ENCODE measurements at regions not wholly inside any gene's neighbourhood (a gene's known extent, or its start where the extent isn't known, plus 50 kb on each side); places are given as distances from the start of the nearest gene placed in this dataset.

DNA sequence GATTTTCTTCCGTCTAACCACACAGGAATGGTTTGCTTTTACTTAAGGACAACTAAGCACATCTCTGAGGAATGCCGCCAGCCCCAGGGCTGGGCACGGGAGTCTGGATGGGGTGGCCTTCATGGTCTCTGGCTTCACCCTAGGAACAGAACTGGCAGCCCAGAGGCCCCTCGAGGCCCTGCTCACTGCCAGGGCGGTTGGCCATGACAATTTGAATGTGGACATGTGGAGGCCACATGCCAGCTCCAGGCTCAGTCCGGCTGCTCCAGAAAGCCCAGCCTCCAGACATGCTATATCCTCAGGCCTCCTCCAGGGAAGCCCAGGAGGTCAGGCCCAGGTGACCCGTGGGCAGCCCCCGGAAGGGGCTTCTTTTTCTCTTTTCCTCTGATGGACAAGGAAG, 84.0 kb upstream of the FGF3 start:
- ChIA-PET CTCF (no interaction called here), RAD21 (ENCODE audit: low non-redundant PET in 1 of 2, low total read pairs in 2 of 2, uncharacterized antibody in 2 of 2, unreplicated experiment in 2 of 2) (no interaction called here), POLR2A (no interaction called here)
- no peak overlapping the region for H3K4me3 ChIP-seq (replicated peaks in 1 of 2; ENCODE audit: low read depth in 1 of 2, low read length in 2 of 2)
- BruUV-seq (replicated peaks) = no TSS peak
- ATAC-seq = no peak
- TF ChIP-seq EGR1 (IDR thresholded peaks at IDR 0.05; ENCODE audit: low read depth) (no peak), SIN3A (IDR thresholded peaks at IDR 0.05; ENCODE audit: low read depth) (no peak), ZNF274 (IDR thresholded peaks at IDR 0.05; ENCODE audit: low read depth, low read length) (no peak), ZFX (IDR thresholded peaks at IDR 0.05) (no peak), EZH2phosphoT487 (IDR thresholded peaks at IDR 0.05; ENCODE audit: borderline replicate concordance) (no peak), YY1 (IDR thresholded peaks at IDR 0.05; ENCODE audit: extremely low read depth, insufficient replicate concordance, low read depth, low read length) (no peak), CBX3 (IDR thresholded peaks at IDR 0.05; ENCODE audit: low read depth) (no peak), JUND (IDR thresholded peaks at IDR 0.05) (no peak), ELF1 (IDR thresholded peaks at IDR 0.05; ENCODE audit: borderline replicate concordance, low read depth) (no peak), SP1 (IDR thresholded peaks at IDR 0.05; ENCODE audit: low read depth) (no peak), SRF (IDR thresholded peaks at IDR 0.05; ENCODE audit: low read depth) (no peak), EZH2 (IDR thresholded peaks at IDR 0.05) (no peak), FOSL1 (IDR thresholded peaks at IDR 0.05; ENCODE audit: low read depth) (no peak), CEBPB (IDR thresholded peaks at IDR 0.05; ENCODE audit: low read depth) (no peak)
- TF ChIP-seq, protein P1, sequence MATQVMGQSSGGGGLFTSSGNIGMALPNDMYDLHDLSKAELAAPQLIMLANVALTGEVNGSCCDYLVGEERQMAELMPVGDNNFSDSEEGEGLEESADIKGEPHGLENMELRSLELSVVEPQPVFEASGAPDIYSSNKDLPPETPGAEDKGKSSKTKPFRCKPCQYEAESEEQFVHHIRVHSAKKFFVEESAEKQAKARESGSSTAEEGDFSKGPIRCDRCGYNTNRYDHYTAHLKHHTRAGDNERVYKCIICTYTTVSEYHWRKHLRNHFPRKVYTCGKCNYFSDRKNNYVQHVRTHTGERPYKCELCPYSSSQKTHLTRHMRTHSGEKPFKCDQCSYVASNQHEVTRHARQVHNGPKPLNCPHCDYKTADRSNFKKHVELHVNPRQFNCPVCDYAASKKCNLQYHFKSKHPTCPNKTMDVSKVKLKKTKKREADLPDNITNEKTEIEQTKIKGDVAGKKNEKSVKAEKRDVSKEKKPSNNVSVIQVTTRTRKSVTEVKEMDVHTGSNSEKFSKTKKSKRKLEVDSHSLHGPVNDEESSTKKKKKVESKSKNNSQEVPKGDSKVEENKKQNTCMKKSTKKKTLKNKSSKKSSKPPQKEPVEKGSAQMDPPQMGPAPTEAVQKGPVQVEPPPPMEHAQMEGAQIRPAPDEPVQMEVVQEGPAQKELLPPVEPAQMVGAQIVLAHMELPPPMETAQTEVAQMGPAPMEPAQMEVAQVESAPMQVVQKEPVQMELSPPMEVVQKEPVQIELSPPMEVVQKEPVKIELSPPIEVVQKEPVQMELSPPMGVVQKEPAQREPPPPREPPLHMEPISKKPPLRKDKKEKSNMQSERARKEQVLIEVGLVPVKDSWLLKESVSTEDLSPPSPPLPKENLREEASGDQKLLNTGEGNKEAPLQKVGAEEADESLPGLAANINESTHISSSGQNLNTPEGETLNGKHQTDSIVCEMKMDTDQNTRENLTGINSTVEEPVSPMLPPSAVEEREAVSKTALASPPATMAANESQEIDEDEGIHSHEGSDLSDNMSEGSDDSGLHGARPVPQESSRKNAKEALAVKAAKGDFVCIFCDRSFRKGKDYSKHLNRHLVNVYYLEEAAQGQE (IDR thresholded peaks at IDR 0.05; ENCODE audit: low read depth) = no peak
- TF ChIP-seq, protein P2, sequence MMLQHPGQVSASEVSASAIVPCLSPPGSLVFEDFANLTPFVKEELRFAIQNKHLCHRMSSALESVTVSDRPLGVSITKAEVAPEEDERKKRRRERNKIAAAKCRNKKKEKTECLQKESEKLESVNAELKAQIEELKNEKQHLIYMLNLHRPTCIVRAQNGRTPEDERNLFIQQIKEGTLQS (IDR thresholded peaks at IDR 0.05) = no peak
- TF ChIP-seq, protein P3, sequence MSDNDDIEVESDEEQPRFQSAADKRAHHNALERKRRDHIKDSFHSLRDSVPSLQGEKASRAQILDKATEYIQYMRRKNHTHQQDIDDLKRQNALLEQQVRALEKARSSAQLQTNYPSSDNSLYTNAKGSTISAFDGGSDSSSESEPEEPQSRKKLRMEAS (IDR thresholded peaks at IDR 0.05) = no peak
- TF ChIP-seq, protein P4, sequence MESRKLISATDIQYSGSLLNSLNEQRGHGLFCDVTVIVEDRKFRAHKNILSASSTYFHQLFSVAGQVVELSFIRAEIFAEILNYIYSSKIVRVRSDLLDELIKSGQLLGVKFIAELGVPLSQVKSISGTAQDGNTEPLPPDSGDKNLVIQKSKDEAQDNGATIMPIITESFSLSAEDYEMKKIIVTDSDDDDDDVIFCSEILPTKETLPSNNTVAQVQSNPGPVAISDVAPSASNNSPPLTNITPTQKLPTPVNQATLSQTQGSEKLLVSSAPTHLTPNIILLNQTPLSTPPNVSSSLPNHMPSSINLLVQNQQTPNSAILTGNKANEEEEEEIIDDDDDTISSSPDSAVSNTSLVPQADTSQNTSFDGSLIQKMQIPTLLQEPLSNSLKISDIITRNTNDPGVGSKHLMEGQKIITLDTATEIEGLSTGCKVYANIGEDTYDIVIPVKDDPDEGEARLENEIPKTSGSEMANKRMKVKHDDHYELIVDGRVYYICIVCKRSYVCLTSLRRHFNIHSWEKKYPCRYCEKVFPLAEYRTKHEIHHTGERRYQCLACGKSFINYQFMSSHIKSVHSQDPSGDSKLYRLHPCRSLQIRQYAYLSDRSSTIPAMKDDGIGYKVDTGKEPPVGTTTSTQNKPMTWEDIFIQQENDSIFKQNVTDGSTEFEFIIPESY (IDR thresholded peaks at IDR 0.05; ENCODE audit: extremely low read depth, insufficient replicate concordance, low read length) = no peak
- intact Hi-C loops (cut with micrococcal nuclease) = loop anchor here (5.0 kb wide), 1 partner anchor 191 kb away; no protein-coding TSS in a partner anchor
- peaks cover 8 to 24% of the 10 kb centered on the region in 2 experiments for H3K4me1 ChIP-seq (ENCODE audit: control insufficient read depth in 1 of 2, insufficient read depth in 2 of 2, low read length in 2 of 2)
- H3K9me2 ChIP-seq (ENCODE audit: insufficient read depth) = no peaks in the 10 kb centered on the region
- no peaks in the 10 kb centered on the region for H3K27me3 ChIP-seq (ENCODE audit: insufficient read depth, low read length)
- H3K36me3 ChIP-seq (ENCODE audit: control insufficient read depth in 1 of 2, insufficient read depth in 2 of 2, low read length in 2 of 2) = no peaks in the 10 kb centered on the region
- no peaks in the 10 kb centered on the region for H4K20me1 ChIP-seq (ENCODE audit: insufficient read depth)
- no peak overlapping the region for H2AFZ ChIP-seq (ENCODE audit: low read depth, low read length, poor library complexity, severe bottlenecking)
- H3K27ac ChIP-seq (ENCODE audit: low read depth, low read length) = no peak overlapping the region
- DNase-seq (ENCODE audit: low read depth, low spot score) = no peak
- H3K4me2 ChIP-seq (ENCODE audit: low read length) = no peak overlapping the region
- H3K9ac ChIP-seq (ENCODE audit: low read length) = no peak overlapping the region
- H3K9me3 ChIP-seq (ENCODE audit: control insufficient read depth in 1 of 2, insufficient read depth in 1 of 2, low read depth in 1 of 2, low read length in 2 of 2) = no peaks in the 10 kb centered on the region
- H3K79me2 ChIP-seq (ENCODE audit: insufficient read depth, low read length) = no peaks in the 10 kb centered on the region

Data from HCT116 (cell line).